NT2/D1 (cell line): ENCODE measurements at regions not wholly inside any gene's neighbourhood (a gene's known extent, or its start where the extent isn't known, plus 50 kb on each side); places are given as distances from the start of the nearest gene placed in this dataset.
"Not testable (repeated sequence)": the region's sequence is repeated elsewhere in the genome, so short reads cannot be mapped to it uniquely, and the experiment has no call there.

Experiments
- DNase-seq: peaks from one replicate; pipeline ENCODE4 v3.0.0-alpha.2; 2011; ENCODE audit warnings: low read depth, low spot score
- H3K27me3 ChIP-seq: 2 replicates; pipeline ENCODE4 v1.6.0; 2011; ENCODE audit warnings: mild to moderate bottlenecking; ENCODE audit not compliant: insufficient read length, insufficient read depth
- H3K36me3 ChIP-seq: 2 replicates; pipeline ENCODE4 v1.6.1; 2011; ENCODE audit warnings: mild to moderate bottlenecking, low read length, mixed read lengths; ENCODE audit not compliant: insufficient read depth, insufficient read length
- H3K4me1 ChIP-seq: 2 replicates; pipeline ENCODE4 v1.5.1; 2011; ENCODE audit not compliant: insufficient read depth, insufficient read length
- H3K4me3 ChIP-seq: 2 replicates; pipeline ENCODE4 v1.5.1; 2011; ENCODE audit warnings: low read depth; ENCODE audit not compliant: insufficient read length
- H3K9ac ChIP-seq: 2 replicates; pipeline ENCODE4 v1.6.0; 2011; ENCODE audit warnings: low read depth; ENCODE audit not compliant: insufficient read length
- H3K9me3 ChIP-seq: 2 replicates; pipeline ENCODE4 v1.5.1; 2011; ENCODE audit warnings: mild to moderate bottlenecking, low read length; ENCODE audit not compliant: insufficient read depth
- SUZ12 ChIP-seq: IDR thresholded peaks from 2 replicates; pipeline ENCODE4 v1.6.1; 2011; ENCODE audit not compliant: insufficient read length, insufficient read depth; ENCODE audit errors: extremely low read depth
- YY1 ChIP-seq: IDR thresholded peaks from 2 replicates; pipeline ENCODE4 v1.6.1; 2011; ENCODE audit not compliant: insufficient read length, insufficient read depth
- ZNF274 ChIP-seq: IDR thresholded peaks from 2 replicates; pipeline ENCODE4 v1.6.1; 2011; ENCODE audit warnings: mild to moderate bottlenecking, low read depth, low read length

- no peak for TF ChIP-seq ZNF274
- no peak for TF ChIP-seq YY1
- no peak for TF ChIP-seq SUZ12
- H3K27me3 ChIP-seq = no peaks in the 10 kb centered on the region
- no peak overlapping the region for H3K4me3 ChIP-seq
- H3K9ac ChIP-seq = no peak overlapping the region
- no peaks in the 10 kb centered on the region for H3K9me3 ChIP-seq
- H3K36me3 ChIP-seq = no peaks in the 10 kb centered on the region
- DNase-seq = no peak
- H3K4me1 ChIP-seq = no peaks in the 10 kb centered on the region
Measured at GRCh38 chr14:88961214-88961613, 136.8 kb downstream of the TTC8 start.

GRCh38 chr14:88962356-88962755 lies 137.9 kb downstream of the TTC8 start:
- H3K36me3 ChIP-seq = no peaks in the 10 kb centered on the region
- H3K4me1 ChIP-seq = no peaks in the 10 kb centered on the region
- no peaks in the 10 kb centered on the region for H3K9me3 ChIP-seq
- no peaks in the 10 kb centered on the region for H3K27me3 ChIP-seq
- H3K4me3 ChIP-seq = no peak overlapping the region
- no peak for DNase-seq
- H3K9ac ChIP-seq = no peak overlapping the region
- TF ChIP-seq ZNF274 = no peak

GRCh38 chr14:88967299-88967698 lies 142.8 kb downstream of the TTC8 start:
- Histone ChIP-seq H3K36me3 (no peaks in the 10 kb centered on the region), H3K27me3 (no peaks in the 10 kb centered on the region), H3K4me1 (no peaks in the 10 kb centered on the region), H3K9ac (no peak overlapping the region), H3K4me3 (no peak overlapping the region), H3K9me3 (no peaks in the 10 kb centered on the region)
- no peak for DNase-seq
- no peak for TF ChIP-seq YY1
- TF ChIP-seq SUZ12 = no peak
- no peak for TF ChIP-seq ZNF274

- no peak for DNase-seq
- Histone ChIP-seq H3K27me3 (no peaks in the 10 kb centered on the region), H3K9ac (no peak overlapping the region), H3K4me3 (no peak overlapping the region), H3K9me3 (no peaks in the 10 kb centered on the region), H3K36me3 (no peaks in the 10 kb centered on the region), H3K4me1 (no peaks in the 10 kb centered on the region)
- TF ChIP-seq YY1 = no peak
- TF ChIP-seq SUZ12 = no peak
- no peak for TF ChIP-seq ZNF274
Measured at GRCh38 chr14:88975043-88975830, 150.8 kb downstream of the TTC8 start.

- H3K27me3 ChIP-seq = no peaks in the 10 kb centered on the region
- TF ChIP-seq SUZ12 (no peak), YY1 (no peak), ZNF274 (no peak)
- H3K9me3 ChIP-seq = no peaks in the 10 kb centered on the region
Measured at GRCh38 chr14:88975926-88976325, 151.5 kb downstream of the TTC8 start.

GRCh38 chr14:88980907-88981306 lies 156.5 kb downstream of the TTC8 start:
- not testable (repeated sequence) for DNase-seq, H3K9me3 ChIP-seq, H3K4me3 ChIP-seq, H3K4me1 ChIP-seq, H3K9ac ChIP-seq, H3K36me3 ChIP-seq, H3K27me3 ChIP-seq

More at GRCh38 chr14:88975926-88976325, 151.5 kb downstream of the TTC8 start:
- Histone ChIP-seq H3K9ac (no peak overlapping the region), H3K4me3 (no peak overlapping the region), H3K36me3 (no peaks in the 10 kb centered on the region), H3K4me1 (no peaks in the 10 kb centered on the region)
- DNase-seq = no peak

- H3K4me3 ChIP-seq = no peak overlapping the region
- no peak for DNase-seq
- H3K9me3 ChIP-seq = no peaks in the 10 kb centered on the region
Measured at GRCh38 chr14:88981948-88982347, 157.5 kb downstream of the TTC8 start.

GRCh38 chr14:88983755-88984154 lies 159.3 kb downstream of the TTC8 start:
- peak; percentile 33 for DNase-seq
- Histone ChIP-seq H3K4me1 (no peaks in the 10 kb centered on the region), H3K9ac (no peak overlapping the region), H3K9me3 (no peaks in the 10 kb centered on the region), H3K4me3 (no peak overlapping the region), H3K27me3 (no peaks in the 10 kb centered on the region), H3K36me3 (no peaks in the 10 kb centered on the region)
- TF ChIP-seq YY1 (no peak), ZNF274 (no peak), SUZ12 (no peak)

More at GRCh38 chr14:88981948-88982347, 157.5 kb downstream of the TTC8 start:
- H3K36me3 ChIP-seq = no peaks in the 10 kb centered on the region
- H3K4me1 ChIP-seq = no peaks in the 10 kb centered on the region
- TF ChIP-seq ZNF274 (no peak), SUZ12 (no peak), YY1 (no peak)
- no peak overlapping the region for H3K9ac ChIP-seq
- no peaks in the 10 kb centered on the region for H3K27me3 ChIP-seq
